Heart left ventricle (tissue), 16 donors: ENCODE measurements at regions not wholly inside any gene's neighbourhood (a gene's known extent, or its start where the extent isn't known, plus 50 kb on each side); places are given as distances from the start of the nearest gene placed in this dataset.

Experiments
- ATAC-seq, 4 donors: fragments of 200-7000 bp; cut with Tn5 transposase; one replicate each; pipeline ENCODE4 v1.9.1; 2020 to 2022; ENCODE audit warnings: moderate library complexity in 4 of 4, mild to moderate bottlenecking in 3 of 4, moderate number of reproducible peaks in 1 of 4
- DNase-seq, 5 donors: peaks; one replicate each; pipeline ENCODE4 v3.0.0-alpha.2; 2020
- H3K27ac ChIP-seq, 12 donors: fragments of 200-600 bp; sonication (generic) in 4 of 12; one replicate each; pipeline versions ENCODE4 v1.5.0 to v1.8.0; 2016 to 2022; ENCODE audit warnings: mild to moderate bottlenecking in 2 of 12
- H3K27me3 ChIP-seq, 9 donors: fragments of 200-600 bp; sonication (generic) in 2 of 9; one replicate each; pipeline versions ENCODE4 v1.5.1 to v1.8.0; 2016 to 2022; ENCODE audit warnings: mild to moderate bottlenecking in 3 of 9
- H3K36me3 ChIP-seq, 9 donors: fragments of 200-600 bp; sonication (generic) in 2 of 9; one replicate each; pipeline versions ENCODE4 v1.5.0 to v1.8.0; 2018 to 2022; ENCODE audit warnings: mild to moderate bottlenecking in 2 of 9
- H3K4me1 ChIP-seq, 12 donors: fragments of 200-600 bp; sonication (generic) in 4 of 12; one replicate each; pipeline versions ENCODE4 v1.5.0 to v1.8.0; 2016 to 2022; ENCODE audit warnings: mild to moderate bottlenecking in 3 of 12
- H3K4me3 ChIP-seq, 12 donors: fragments of 200-600 bp; sonication (generic) in 4 of 12; one replicate each; pipeline versions ENCODE4 v1.5.0 to v1.8.0; 2017 to 2022; ENCODE audit warnings: mild to moderate bottlenecking in 9 of 12, moderate library complexity in 4 of 12
- H3K9me3 ChIP-seq, 12 donors: fragments of 200-600 bp; sonication (generic) in 4 of 12; one replicate each; pipeline versions ENCODE4 v1.5.0 to v1.8.0; 2016 to 2022; ENCODE audit warnings: mild to moderate bottlenecking in 1 of 12
- CTCF ChIP-seq, 12 donors: fragments of 200-600 bp; sonication (generic) in 4 of 12; IDR thresholded peaks; one replicate each; pipeline versions ENCODE4 v1.5.0 to v1.8.0; 2018 to 2022; ENCODE audit warnings: antibody characterized with exemption in 12 of 12, mild to moderate bottlenecking in 5 of 12
- POLR2A ChIP-seq, 2 donors: fragments of 450-650 bp; IDR thresholded peaks; one replicate each; pipeline ENCODE4 v1.6.1; 2017; ENCODE audit warnings: antibody characterized with exemption in 2 of 2, mild to moderate bottlenecking in 2 of 2, moderate library complexity in 2 of 2
- WGBS, 4 donors: extraction: QIAGEN DNeasy Blood & Tissue Kit in 2 of 4; methylation state at CpG; one replicate each; pipeline versions ENCODE4 v1.1.5 to v1.1.7; 2013 to 2018; 5-methylcytosine and 5-hydroxymethylcytosine counted together
- intact Hi-C, 10 donors: fragments of 100-400 bp; cut with DNase I; formaldehyde crosslinking; loops; one replicate each; pipeline versions ENCODE4 v1.11.1 to v1.14.2; 2022
- donor health status: ischemic (EF 13 %, LVEDD 7.1; RV severe dilation, severe dysfunction).
- donor health status: healthy with polysubstance abuse.
- donor health status: DM: no; HTN: yes; CAD: no.
- donor health status: DM: no; HTN: no; CAD: no.
- donor health status: ischemic (EF 25% LVEDD 6.9; RV normal size, moderate dysfunction).
- donor health status: ischemic (EF 25% LVEDD 5.7; RV mildly dilated, moderate dysfunction).
- donor health status: healthy.
- donor health status: DM: yes; HTN: yes; CAD: no.
- donor health status: ischemic (EF 35%, LVEDD 5.7; RV mildly dilated, moderate dysfunction).
- donor health status: nonischemic (EF 11% LVEDD 7.7; RV severe dilation, severe dysfunction).
- donor health status: DM: yes; HTN: yes; CAD: no.
- donor health status: PGD.
- donor health status: ischemic (EF 29% LVEDD 5.4; RV normal size, mild dysfunction).
- donor health status: nonischemic (EF 23%, LVEDD 6.1; RV moderate dilation, normal function).

- Histone ChIP-seq H3K4me1 (no peaks in the 10 kb centered on the region), H3K36me3 (no peaks in the 10 kb centered on the region), H3K27ac (no peak overlapping the region), H3K4me3 (no peak overlapping the region), H3K9me3 (peaks cover 0 to 6% (median 0%) of the 10 kb centered on the region in 12 donors), H3K27me3 (peaks cover 0 to 4% (median 0%) of the 10 kb centered on the region in 9 donors)
- ATAC-seq (no peak), DNase-seq (no peak)
- WGBS, 4 donors, result 83 to 90% (median 89%) methylated on average over 1 of the region's 1 CpG
- no peak for TF ChIP-seq CTCF (IDR thresholded peaks at IDR 0.05)
- TF ChIP-seq POLR2A (IDR thresholded peaks at IDR 0.05), result no peak
- intact Hi-C loops, result loop anchor here in 3 of 10 donors (5.0 to 10.0 kb wide), 2 partner anchors 165 to 168 kb away; no protein-coding TSS in a partner anchor
Observed at GRCh38 chr6:44642349-44642748, 254.8 kb downstream of the CDC5L start.

- peaks cover 0 to 9% (median 0%) of the 10 kb centered on the region in 9 donors for H3K27me3 ChIP-seq
- peaks cover 0 to under 1% (median 0%) of the 10 kb centered on the region in 12 donors for H3K9me3 ChIP-seq
- ATAC-seq (no peak), DNase-seq (no peak)
- intact Hi-C loops, result loop anchor here in 3 of 10 donors (5.0 to 10.0 kb wide), 2 partner anchors 166 to 168 kb away; no protein-coding TSS in a partner anchor
- no peak overlapping the region for H3K27ac ChIP-seq
- 84 to 92% (median 87%) methylated on average over 9 to 10 of the region's 10 CpGs for WGBS, 4 donors
- no peak overlapping the region for H3K4me3 ChIP-seq
- no peaks in the 10 kb centered on the region for H3K4me1 ChIP-seq
- no peaks in the 10 kb centered on the region for H3K36me3 ChIP-seq
- TF ChIP-seq CTCF (IDR thresholded peaks at IDR 0.05) (no peak), POLR2A (IDR thresholded peaks at IDR 0.05) (no peak)
Observed at GRCh38 chr6:44642870-44643522, 255.5 kb downstream of the CDC5L start.

GRCh38 chr6:44645276-44645675 lies 257.8 kb downstream of the CDC5L start:
- Histone ChIP-seq H3K27ac (no peak overlapping the region), H3K9me3 (no peaks in the 10 kb centered on the region), H3K4me1 (peaks cover 0 to 3% (median 0%) of the 10 kb centered on the region in 12 donors), H3K36me3 (no peaks in the 10 kb centered on the region), H3K4me3 (no peak overlapping the region), H3K27me3 (peaks cover 0 to 10% (median 0%) of the 10 kb centered on the region in 9 donors)
- intact Hi-C loops, result loop anchor here in 7 of 10 donors (5.0 to 10.0 kb wide), 2 partner anchors 168 to 170 kb away; no protein-coding TSS in a partner anchor
- WGBS, 4 donors, result 63 to 72% (median 70%) methylated on average over 6 of the region's 6 CpGs
- ATAC-seq, result no peak
- no peak for DNase-seq
- TF ChIP-seq CTCF (IDR thresholded peaks at IDR 0.05), result peak in 4 of 12 donors; percentile 12 to 21 (median 16)
- TF ChIP-seq POLR2A (IDR thresholded peaks at IDR 0.05), result no peak

GRCh38 chr6:44646355-44646754 lies 258.8 kb downstream of the CDC5L start:
- ATAC-seq (peak in 1 of 4 donors; percentile 49), DNase-seq (no peak)
- no peak overlapping the region for H3K27ac ChIP-seq
- peaks cover 0 to 3% (median 0%) of the 10 kb centered on the region in 12 donors for H3K4me1 ChIP-seq
- no peaks in the 10 kb centered on the region for H3K36me3 ChIP-seq
- peaks cover 0 to 10% (median 0%) of the 10 kb centered on the region in 9 donors for H3K27me3 ChIP-seq
- TF ChIP-seq CTCF (IDR thresholded peaks at IDR 0.05), result no peak
- no peak for TF ChIP-seq POLR2A (IDR thresholded peaks at IDR 0.05)
- WGBS, 4 donors, result 72 to 81% (median 76%) methylated on average over 5 of the region's 5 CpGs
- no peak overlapping the region for H3K4me3 ChIP-seq
- H3K9me3 ChIP-seq, result no peaks in the 10 kb centered on the region
- intact Hi-C loops, result loop anchor here in 7 of 10 donors (5.0 to 10.0 kb wide), 2 partner anchors 169 to 172 kb away; no protein-coding TSS in a partner anchor
